Tibial nerve (tissue), 4 donors: ENCODE measurements at regions not wholly inside any gene's neighbourhood (a gene's known extent, or its start where the extent isn't known, plus 50 kb on each side); places are given as distances from the start of the nearest gene placed in this dataset.

Source experiments
- EP300 ChIP-seq, 2 donors: sonication (generic); formaldehyde crosslinking; IDR thresholded peaks; one replicate each; pipeline ENCODE4 v1.6.1; 2017; ENCODE audit warnings: antibody characterized with exemption in 2 of 2, mild to moderate bottlenecking in 1 of 2
- POLR2A ChIP-seq, 2 donors: fragments of 450-650 bp; IDR thresholded peaks; one replicate each; pipeline ENCODE4 v1.6.1; 2017; ENCODE audit warnings: antibody characterized with exemption in 2 of 2, mild to moderate bottlenecking in 2 of 2, moderate library complexity in 2 of 2
- TF ChIP-seq, protein P1 (sequence below), 5 experiments: fragments of 200-600 bp in 3 of 5; fragments of 450-650 bp in 2 of 5; sonication (generic) in 3 of 5; IDR thresholded peaks; one replicate each; pipeline ENCODE4 v1.5.1; 2016 to 2019; ENCODE audit warnings: antibody characterized with exemption in 5 of 5, mild to moderate bottlenecking in 3 of 5, moderate library complexity in 2 of 5

GRCh38 chr2:224209555-224210285 is 170.6 kb upstream of the SERPINE2 start:
- TF ChIP-seq, protein P1, sequence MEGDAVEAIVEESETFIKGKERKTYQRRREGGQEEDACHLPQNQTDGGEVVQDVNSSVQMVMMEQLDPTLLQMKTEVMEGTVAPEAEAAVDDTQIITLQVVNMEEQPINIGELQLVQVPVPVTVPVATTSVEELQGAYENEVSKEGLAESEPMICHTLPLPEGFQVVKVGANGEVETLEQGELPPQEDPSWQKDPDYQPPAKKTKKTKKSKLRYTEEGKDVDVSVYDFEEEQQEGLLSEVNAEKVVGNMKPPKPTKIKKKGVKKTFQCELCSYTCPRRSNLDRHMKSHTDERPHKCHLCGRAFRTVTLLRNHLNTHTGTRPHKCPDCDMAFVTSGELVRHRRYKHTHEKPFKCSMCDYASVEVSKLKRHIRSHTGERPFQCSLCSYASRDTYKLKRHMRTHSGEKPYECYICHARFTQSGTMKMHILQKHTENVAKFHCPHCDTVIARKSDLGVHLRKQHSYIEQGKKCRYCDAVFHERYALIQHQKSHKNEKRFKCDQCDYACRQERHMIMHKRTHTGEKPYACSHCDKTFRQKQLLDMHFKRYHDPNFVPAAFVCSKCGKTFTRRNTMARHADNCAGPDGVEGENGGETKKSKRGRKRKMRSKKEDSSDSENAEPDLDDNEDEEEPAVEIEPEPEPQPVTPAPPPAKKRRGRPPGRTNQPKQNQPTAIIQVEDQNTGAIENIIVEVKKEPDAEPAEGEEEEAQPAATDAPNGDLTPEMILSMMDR (IDR thresholded peaks at IDR 0.05): no peak
- no peak for TF ChIP-seq POLR2A (IDR thresholded peaks at IDR 0.05)
- TF ChIP-seq EP300 (IDR thresholded peaks at IDR 0.05): no peak
